ENCODE measurements at regions not wholly inside any gene's neighbourhood (a gene's known extent, or its start where the extent isn't known, plus 50 kb on each side); places are given as distances from the start of the nearest gene placed in this dataset.

GRCh38 chr6:132017942-132018341, 66.8 kb upstream of the CCN2 start:
- TF ChIP-seq POLR2A (IDR thresholded peaks at IDR 0.05) (no peak), CTCF (IDR thresholded peaks at IDR 0.05) (no peak)

All from thyroid gland (tissue), 4 donors.